Naive thymus-derived CD4-positive, alpha-beta T cell (primary cell): ENCODE measurements at regions not wholly inside any gene's neighbourhood (a gene's known extent, or its start where the extent isn't known, plus 50 kb on each side); places are given as distances from the start of the nearest gene placed in this dataset.

Experiments used
- ATAC-seq: fragments of 150-1000 bp; cut with Tn5 transposase; 2 replicates; pipeline ENCODE4 v1.10.0; 2021; ENCODE audit warnings: mild to moderate bottlenecking, moderate library complexity
- CTCF ChIA-PET: fragments of 350-600 bp; sonication (Branson Sonifier 250); formaldehyde crosslinking; loops from one replicate; lab custom pipeline; 2021; ENCODE audit warnings: antibody characterized with exemption; lab: Charles Lee
- POLR2A ChIA-PET: fragments of 350-600 bp; sonication (Branson Sonifier 250); formaldehyde crosslinking; loops from one replicate; lab custom pipeline; 2021; ENCODE audit warnings: antibody characterized with exemption, inconsistent platforms; lab: Charles Lee
- DNase-seq, 9 donors: peaks; one replicate each; pipeline versions ENCODE4 v3.0.0 to v3.0.0-alpha.2; 2020 to 2022; ENCODE audit warnings: mixed read lengths in 1 of 9
- H3K27ac ChIP-seq: one replicate; pipeline ENCODE4 v1.7.0; 2013; ENCODE audit warnings: mild to moderate bottlenecking, low read depth, low read length, moderate library complexity
- H3K27me3 ChIP-seq, 2 donors: one replicate each; pipeline ENCODE4 v1.7.0; 2013; ENCODE audit warnings: low read length in 2 of 2, mild to moderate bottlenecking in 2 of 2, moderate library complexity in 2 of 2; ENCODE audit not compliant: control insufficient read depth in 2 of 2, insufficient read depth in 2 of 2
- H3K36me3 ChIP-seq, 3 experiments: 1 replicate in 2 of 3; 2 replicates in 1 of 3; pipeline ENCODE4 v1.7.0; 2013; ENCODE audit warnings: low read length in 3 of 3, mild to moderate bottlenecking in 3 of 3, moderate library complexity in 1 of 3; ENCODE audit not compliant: insufficient read depth in 3 of 3, control insufficient read depth in 2 of 3
- H3K4me1 ChIP-seq, 2 donors: one replicate each; pipeline ENCODE4 v1.7.0; 2013; ENCODE audit warnings: low read length in 2 of 2, mild to moderate bottlenecking in 2 of 2, moderate library complexity in 1 of 2; ENCODE audit not compliant: control insufficient read depth in 2 of 2, insufficient read depth in 2 of 2
- H3K4me3 ChIP-seq: 2 replicates; pipeline ENCODE4 v1.7.0; 2013; ENCODE audit warnings: mild to moderate bottlenecking, low read length
- H3K9me3 ChIP-seq, 3 experiments: 1 replicate in 2 of 3; 2 replicates in 1 of 3; pipeline ENCODE4 v1.7.0; 2013; ENCODE audit warnings: low read length in 3 of 3; ENCODE audit not compliant: control insufficient read depth in 2 of 3
- H3K27ac Mint-ChIP-seq, 9 donors: one replicate each; pipeline ENCODE4 v1.8.0; 2020 to 2022; ENCODE audit warnings: mixed read lengths in 9 of 9, mild to moderate bottlenecking in 8 of 9, moderate library complexity in 5 of 9, inconsistent platforms in 2 of 9
- H3K27me3 Mint-ChIP-seq, 5 donors: one replicate each; pipeline ENCODE4 v1.8.0; 2021 to 2022; ENCODE audit warnings: mixed read lengths in 5 of 5, mild to moderate bottlenecking in 1 of 5
- H3K36me3 Mint-ChIP-seq, 5 donors: one replicate each; pipeline ENCODE4 v1.8.0; 2020 to 2022; ENCODE audit warnings: mixed read lengths in 5 of 5, mild to moderate bottlenecking in 3 of 5, inconsistent platforms in 1 of 5
- H3K4me1 Mint-ChIP-seq, 7 donors: one replicate each; pipeline ENCODE4 v1.8.0; 2020 to 2022; ENCODE audit warnings: mixed read lengths in 7 of 7, mild to moderate bottlenecking in 3 of 7, inconsistent platforms in 1 of 7
- H3K4me3 Mint-ChIP-seq, 10 donors: one replicate each; pipeline ENCODE4 v1.8.0; 2020 to 2022; ENCODE audit warnings: mild to moderate bottlenecking in 10 of 10, mixed read lengths in 10 of 10, moderate library complexity in 6 of 10, inconsistent platforms in 2 of 10
- H3K9me3 Mint-ChIP-seq, 11 donors: one replicate each; pipeline ENCODE4 v1.8.0; 2020 to 2022; ENCODE audit warnings: mixed read lengths in 11 of 11, mild to moderate bottlenecking in 4 of 11, inconsistent platforms in 1 of 11, moderate library complexity in 1 of 11
- intact Hi-C, 2 donors: fragments of 100-400 bp; cut with micrococcal nuclease; formaldehyde crosslinking; loops; one replicate each; pipeline ENCODE4 v1.15.1; 2023

DNA sequence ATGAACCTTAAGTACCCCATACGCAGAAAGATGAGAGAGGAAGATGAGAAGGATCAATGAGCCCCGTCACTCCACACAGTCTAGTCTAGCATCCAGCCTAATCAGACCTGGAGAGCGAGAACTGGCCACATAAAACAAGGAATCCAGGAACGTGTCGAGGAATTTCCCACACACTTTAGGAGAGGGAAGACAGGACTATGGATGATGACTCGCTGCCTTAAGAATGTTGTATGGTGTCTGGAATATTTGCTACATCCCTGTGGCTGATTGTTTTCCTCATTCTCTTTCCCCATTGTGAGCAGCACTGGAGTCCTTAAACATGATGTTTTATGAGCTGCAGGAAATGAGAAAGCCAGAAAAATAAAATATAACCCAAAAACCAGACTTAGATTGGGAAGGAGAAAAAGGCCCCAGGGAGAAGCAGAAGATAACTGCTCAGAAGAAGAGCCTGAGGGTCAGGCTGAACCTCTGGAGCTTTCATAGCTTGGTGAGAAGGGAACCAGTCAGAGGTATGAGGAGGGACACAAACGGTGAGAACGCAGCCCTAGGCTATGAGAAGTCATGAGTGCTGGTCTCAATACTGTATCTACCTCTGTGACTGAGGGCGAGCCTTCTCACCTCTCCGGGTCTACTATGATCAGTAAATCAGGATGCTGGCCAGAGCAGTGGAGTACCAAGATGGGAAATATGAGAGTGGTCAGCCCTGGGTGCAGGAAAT, 139.5 kb upstream of the NOCT start:
- no peaks in the 10 kb centered on the region for H3K9me3 ChIP-seq
- Mint-ChIP-seq H3K9me3 (peaks cover 0 to 10% (median 1%) of the 10 kb centered on the region in 11 donors), H3K4me3 (no peak overlapping the region), H3K27me3 (peaks cover 11 to 32% (median 16%) of the 10 kb centered on the region in 5 donors), H3K27ac (no peak overlapping the region), H3K4me1 (no peaks in the 10 kb centered on the region), H3K36me3 (no peaks in the 10 kb centered on the region)
- ChIA-PET CTCF (no interaction called here), POLR2A (no interaction called here)
- H3K27me3 ChIP-seq = no peaks in the 10 kb centered on the region
- DNase-seq (no peak), ATAC-seq (no peak)
- no peaks in the 10 kb centered on the region for H3K36me3 ChIP-seq
- no peak overlapping the region for H3K27ac ChIP-seq
- intact Hi-C loops = no loop called here
- H3K4me1 ChIP-seq = no peaks in the 10 kb centered on the region
- no peak overlapping the region for H3K4me3 ChIP-seq

DNA sequence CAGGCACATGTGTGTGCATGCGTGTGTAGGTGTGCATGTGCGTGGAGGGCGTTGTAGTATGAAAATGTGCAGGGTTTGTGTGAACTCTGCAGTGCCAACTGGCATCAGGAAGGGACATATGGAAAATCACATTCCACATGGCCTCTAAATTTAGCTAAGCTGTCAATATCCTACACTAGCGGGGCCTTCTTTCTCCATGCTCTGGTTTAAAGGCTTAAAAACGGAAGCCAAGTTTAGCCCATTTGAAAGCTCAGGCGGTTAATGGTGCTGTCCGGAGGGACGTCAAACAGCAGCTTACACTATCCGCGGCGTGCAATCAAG, 144.1 kb upstream of the NOCT start:
- no peaks in the 10 kb centered on the region for H3K4me1 ChIP-seq
- Mint-ChIP-seq H3K4me1 (no peaks in the 10 kb centered on the region), H3K27me3 (peaks cover 13 to 33% (median 23%) of the 10 kb centered on the region in 5 donors), H3K9me3 (no peaks in the 10 kb centered on the region), H3K36me3 (no peaks in the 10 kb centered on the region), H3K27ac (no peak overlapping the region), H3K4me3 (no peak overlapping the region)
- no peak for ATAC-seq
- DNase-seq = no peak
- H3K36me3 ChIP-seq = no peaks in the 10 kb centered on the region
- no peak overlapping the region for H3K4me3 ChIP-seq
- H3K27ac ChIP-seq = no peak overlapping the region
- H3K27me3 ChIP-seq = no peaks in the 10 kb centered on the region
- intact Hi-C loops = loop anchor here (2.0 to 5.0 kb wide), 4 partner anchors 191 to 834 kb away; no protein-coding TSS in a partner anchor
- POLR2A ChIA-PET = no interaction called here
- CTCF ChIA-PET = interaction anchor here (0.5 to 1.5 kb wide), 3 partner anchors 8 to 366 kb away, joined by 3 to 4 read pairs (median 3); no protein-coding TSS in a partner anchor
- no peaks in the 10 kb centered on the region for H3K9me3 ChIP-seq

DNA sequence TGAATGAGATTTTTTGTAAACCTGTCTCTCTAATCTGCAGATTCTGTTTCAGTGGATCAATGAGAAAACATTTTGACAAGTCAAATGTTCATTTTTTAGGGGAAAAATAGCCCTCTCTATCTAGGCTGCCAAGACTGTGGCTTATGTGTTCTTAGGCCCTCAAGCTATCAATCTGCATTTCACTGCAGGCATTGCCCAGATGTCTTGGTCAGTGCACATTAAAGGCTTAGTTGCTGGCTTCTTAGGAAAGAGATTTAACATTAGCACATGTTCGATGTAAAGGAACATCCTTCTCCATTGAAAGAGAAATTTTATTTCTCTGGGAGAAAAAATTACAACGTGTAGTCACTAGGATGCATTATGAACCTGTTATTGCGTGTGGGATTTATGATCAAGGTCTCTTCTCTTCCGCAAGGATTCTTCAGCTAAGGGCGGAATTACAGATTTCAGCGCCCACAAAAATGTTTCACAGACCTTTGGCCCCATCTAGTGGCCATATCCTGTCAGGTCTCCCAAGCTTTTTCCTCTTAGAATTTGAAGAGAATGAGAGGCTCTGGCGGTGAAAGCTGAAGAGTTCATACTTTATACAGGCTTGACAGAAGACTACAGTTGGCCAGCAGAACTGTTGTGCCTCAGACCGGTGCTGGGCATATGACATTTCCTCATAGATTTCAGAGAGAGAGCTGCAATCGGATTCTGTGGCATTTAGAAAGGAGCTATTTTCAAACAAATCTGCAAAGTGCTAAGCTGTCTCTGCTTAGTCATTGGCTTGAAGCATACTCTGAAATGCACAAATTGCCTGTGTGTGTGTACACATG, 144.6 kb upstream of the NOCT start:
- DNase-seq (peak in 8 of 9 donors; percentile 8 to 36 (median 24)), ATAC-seq (peak; percentile 64)
- Mint-ChIP-seq H3K27me3 (peaks cover 13 to 27% (median 23%) of the 10 kb centered on the region in 5 donors), H3K27ac (no peak overlapping the region), H3K4me3 (no peak overlapping the region), H3K9me3 (no peaks in the 10 kb centered on the region), H3K4me1 (no peaks in the 10 kb centered on the region), H3K36me3 (no peaks in the 10 kb centered on the region)
- POLR2A ChIA-PET = no interaction called here
- Histone ChIP-seq H3K9me3 (no peaks in the 10 kb centered on the region), H3K27me3 (no peaks in the 10 kb centered on the region), H3K36me3 (no peaks in the 10 kb centered on the region), H3K4me3 (no peak overlapping the region), H3K4me1 (no peaks in the 10 kb centered on the region), H3K27ac (no peak overlapping the region)
- intact Hi-C loops = loop anchor here (2.0 to 5.0 kb wide), 4 partner anchors 190 to 834 kb away; no protein-coding TSS in a partner anchor
- CTCF ChIA-PET = interaction anchor here (0.5 to 1.5 kb wide), 3 partner anchors 8 to 367 kb away, joined by 3 to 4 read pairs (median 3); no protein-coding TSS in a partner anchor

DNA sequence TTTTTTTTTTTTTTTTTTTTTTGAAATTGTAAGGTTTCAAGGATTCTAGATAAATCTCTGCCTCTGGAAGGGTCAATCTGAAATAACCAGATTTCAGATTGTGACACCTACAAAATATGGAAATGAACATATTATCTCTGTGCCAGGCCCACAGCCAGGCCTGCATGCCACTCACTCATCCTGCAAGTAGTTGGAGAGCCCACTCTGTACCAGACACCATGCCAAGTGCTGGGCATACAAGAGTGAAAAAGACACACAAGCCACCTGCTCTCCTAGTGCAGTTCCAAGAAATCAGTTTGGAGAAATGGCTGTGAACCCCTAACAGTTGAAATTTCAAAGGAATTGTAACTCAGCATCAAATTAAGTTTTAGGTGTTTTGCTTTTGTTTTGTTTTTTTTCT, 145.9 kb upstream of the NOCT start:
- no peaks in the 10 kb centered on the region for H3K36me3 ChIP-seq
- intact Hi-C loops = loop anchor here (2.0 to 5.0 kb wide), 4 partner anchors 189 to 832 kb away; no protein-coding TSS in a partner anchor
- H3K9me3 Mint-ChIP-seq = no peaks in the 10 kb centered on the region
- no peaks in the 10 kb centered on the region for H3K36me3 Mint-ChIP-seq
- H3K27me3 ChIP-seq = no peaks in the 10 kb centered on the region
- ATAC-seq (no peak), DNase-seq (no peak)
- ChIA-PET CTCF (no interaction called here), POLR2A (no interaction called here)
- H3K4me1 Mint-ChIP-seq = peaks cover 0 to 8% (median 0%) of the 10 kb centered on the region in 7 donors
- no peak overlapping the region for H3K27ac ChIP-seq
- no peaks in the 10 kb centered on the region for H3K9me3 ChIP-seq
- H3K4me1 ChIP-seq = no peaks in the 10 kb centered on the region
- no peak overlapping the region for H3K4me3 Mint-ChIP-seq
- peaks cover 15 to 21% (median 16%) of the 10 kb centered on the region in 5 donors for H3K27me3 Mint-ChIP-seq
- H3K27ac Mint-ChIP-seq = no peak overlapping the region
- no peak overlapping the region for H3K4me3 ChIP-seq

DNA sequence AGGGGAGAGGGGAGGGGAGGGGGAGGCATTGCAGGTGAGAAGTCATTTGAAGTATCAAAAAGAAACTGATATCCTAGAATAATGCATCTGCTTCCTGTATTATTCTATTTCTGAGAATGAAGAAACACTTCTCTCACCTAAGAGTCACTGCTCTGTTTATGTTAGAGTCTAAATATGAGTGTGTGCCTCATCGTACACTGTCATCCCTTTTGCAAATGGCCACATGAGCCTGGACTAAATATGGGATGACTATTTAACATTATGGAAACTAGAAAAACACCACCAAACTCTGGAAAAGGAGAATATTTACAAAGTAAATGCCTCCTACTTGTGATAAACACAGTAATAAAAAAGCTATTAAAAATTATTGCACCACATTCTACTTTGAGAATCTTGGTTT, 146.4 kb upstream of the NOCT start:
- no peaks in the 10 kb centered on the region for H3K9me3 ChIP-seq
- POLR2A ChIA-PET = no interaction called here
- Mint-ChIP-seq H3K36me3 (no peaks in the 10 kb centered on the region), H3K27me3 (peaks cover 10 to 17% (median 12%) of the 10 kb centered on the region in 5 donors), H3K4me1 (peaks cover 0 to 9% (median 0%) of the 10 kb centered on the region in 7 donors), H3K9me3 (no peaks in the 10 kb centered on the region), H3K27ac (no peak overlapping the region), H3K4me3 (no peak overlapping the region)
- ATAC-seq (no peak), DNase-seq (no peak)
- intact Hi-C loops = no loop called here
- CTCF ChIA-PET = no interaction called here
- H3K4me1 ChIP-seq = no peaks in the 10 kb centered on the region
- H3K4me3 ChIP-seq = no peak overlapping the region
- H3K27me3 ChIP-seq = no peaks in the 10 kb centered on the region
- no peak overlapping the region for H3K27ac ChIP-seq
- no peaks in the 10 kb centered on the region for H3K36me3 ChIP-seq

DNA sequence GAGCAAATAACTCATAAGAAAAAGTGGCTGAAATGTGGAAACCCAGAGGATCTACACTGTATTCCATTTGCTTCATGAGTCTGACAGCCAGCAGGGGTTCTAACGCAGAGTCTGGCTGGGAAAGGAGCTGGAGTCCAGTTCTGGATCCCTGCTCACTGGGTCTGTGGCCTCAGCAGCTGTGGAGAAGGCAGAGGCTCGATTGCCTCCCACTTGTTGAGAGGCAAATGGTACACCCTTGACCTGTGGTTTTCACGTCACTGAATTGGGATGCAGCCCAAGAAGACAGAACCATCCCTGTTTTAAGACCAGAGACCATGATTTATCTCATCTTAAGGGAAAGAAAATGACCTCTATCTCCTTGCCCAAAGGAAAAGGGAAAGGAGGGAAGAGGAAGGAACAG, 147.0 kb upstream of the NOCT start:
- peaks cover 6 to 14% (median 9%) of the 10 kb centered on the region in 5 donors for H3K27me3 Mint-ChIP-seq
- Histone ChIP-seq H3K9me3 (no peaks in the 10 kb centered on the region), H3K36me3 (no peaks in the 10 kb centered on the region), H3K27ac (no peak overlapping the region), H3K27me3 (no peaks in the 10 kb centered on the region), H3K4me1 (no peaks in the 10 kb centered on the region), H3K4me3 (no peak overlapping the region)
- ATAC-seq (no peak), DNase-seq (no peak)
- no peaks in the 10 kb centered on the region for H3K9me3 Mint-ChIP-seq
- H3K4me3 Mint-ChIP-seq = no peak overlapping the region
- H3K27ac Mint-ChIP-seq = no peak overlapping the region
- POLR2A ChIA-PET = no interaction called here
- CTCF ChIA-PET = no interaction called here
- no peaks in the 10 kb centered on the region for H3K36me3 Mint-ChIP-seq
- intact Hi-C loops = no loop called here
- peaks cover 0 to 9% (median 0%) of the 10 kb centered on the region in 7 donors for H3K4me1 Mint-ChIP-seq
